ENCODE measurements at regions not wholly inside any gene's neighbourhood (a gene's known extent, or its start where the extent isn't known, plus 50 kb on each side); places are given as distances from the start of the nearest gene placed in this dataset.
"Not testable (repeated sequence)": the region's sequence is repeated elsewhere in the genome, so short reads cannot be mapped to it uniquely, and the experiment has no call there.

DNA sequence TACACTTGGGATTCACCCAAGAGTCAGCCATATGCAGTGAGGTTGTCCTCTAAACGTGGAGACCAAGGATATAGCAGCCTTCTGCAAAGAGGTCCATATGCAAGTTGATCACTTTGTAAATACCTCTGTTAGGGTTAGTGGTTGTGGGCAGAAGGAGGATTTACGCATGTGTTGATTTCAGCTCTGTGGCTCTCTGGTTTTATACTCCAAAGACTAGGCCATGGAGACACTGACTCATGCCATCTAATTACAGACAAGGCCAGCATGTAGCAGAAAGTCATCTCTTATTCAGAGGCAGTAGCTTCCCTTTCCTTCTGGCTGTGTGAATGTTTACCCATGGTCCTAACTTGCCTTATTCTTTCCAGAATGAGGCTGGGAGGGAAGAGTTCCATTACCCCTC, 140.9 kb upstream of the GOLGA6L4 start:
- DNase-seq (ENCODE audit: low read depth), result not testable (repeated sequence)

DNA sequence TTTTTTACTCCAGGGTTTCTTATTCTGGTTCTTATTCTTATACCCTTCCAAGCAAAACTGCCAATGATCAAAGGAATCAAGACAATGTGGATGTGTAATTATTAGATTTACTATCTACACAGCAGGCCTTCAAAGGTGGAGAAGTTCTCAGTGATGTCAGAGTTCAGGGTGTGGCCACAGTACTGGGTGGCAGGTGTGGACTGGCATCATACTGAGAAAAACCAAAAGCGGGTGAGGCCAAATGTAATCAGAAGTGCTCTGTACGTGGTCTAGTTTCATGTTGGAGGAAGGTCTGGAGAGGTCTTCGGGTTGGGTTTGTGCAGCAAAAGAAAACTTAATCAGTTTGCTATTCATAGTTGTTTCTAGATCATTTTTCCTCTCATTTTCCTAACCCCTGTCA, 138.5 kb upstream of the GOLGA6L4 start:
- DNase-seq (ENCODE audit: low read depth), result not testable (repeated sequence)

DNA sequence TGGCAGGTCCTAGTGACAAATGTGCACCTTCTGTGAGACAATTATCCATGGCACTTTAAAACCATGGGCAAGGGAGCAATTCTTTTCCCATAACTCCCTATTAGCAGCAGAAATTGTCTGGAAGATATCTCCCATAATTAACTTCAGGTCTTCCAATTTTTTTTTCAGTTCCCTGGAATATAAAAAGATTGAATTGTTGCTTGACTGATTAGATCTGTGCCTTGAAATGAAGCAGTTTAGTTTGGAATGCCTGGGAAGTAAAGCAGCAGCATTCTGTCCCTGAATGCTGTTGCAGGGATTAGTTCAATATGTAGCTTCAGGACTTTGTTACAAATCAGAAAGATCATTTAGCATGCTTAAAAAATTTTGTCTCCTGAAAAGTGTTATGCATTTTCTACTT, 137.0 kb upstream of the GOLGA6L4 start:
- no peak for DNase-seq (ENCODE audit: low read depth)

DNA sequence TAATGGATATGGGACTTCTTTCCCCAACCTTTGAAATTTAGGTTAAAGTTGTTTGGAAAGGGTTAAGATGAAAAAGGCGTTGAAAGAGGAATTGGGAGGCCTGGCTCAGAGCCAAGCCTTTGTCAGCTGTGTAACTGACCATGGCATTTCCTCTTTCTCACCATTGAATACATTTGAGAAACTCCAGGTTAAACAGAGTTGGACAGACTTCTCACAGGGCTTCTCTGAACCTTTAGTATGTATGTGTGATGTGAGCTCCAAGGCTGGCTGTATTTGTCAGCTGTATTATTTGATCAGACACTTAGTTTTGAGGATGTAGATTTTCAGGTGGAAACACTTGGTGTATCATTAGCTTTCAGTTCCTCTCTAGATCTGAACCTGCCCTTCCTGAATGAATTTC, 136.4 kb upstream of the GOLGA6L4 start:
- no peak for DNase-seq (ENCODE audit: low read depth)

DNA sequence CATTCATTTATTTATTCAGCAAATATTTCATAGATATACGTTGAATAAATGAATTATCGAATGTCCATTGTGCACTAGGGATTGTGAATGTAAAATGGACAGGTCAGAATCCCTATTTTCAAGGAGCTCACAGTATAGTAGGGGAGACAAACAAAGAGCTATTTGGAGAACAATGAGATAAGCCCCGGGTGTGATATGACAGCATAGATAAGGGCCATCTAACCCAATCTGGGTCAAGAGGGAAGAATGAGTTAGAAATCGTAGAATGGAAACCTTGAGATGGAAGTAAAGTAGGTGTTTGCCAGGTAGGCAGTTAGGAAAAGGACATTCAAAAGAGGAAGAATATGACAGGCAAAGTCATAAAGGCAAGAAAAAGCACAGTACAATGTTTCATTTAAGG, 132.2 kb upstream of the GOLGA6L4 start:
- no peak for DNase-seq (ENCODE audit: low read depth)

DNA sequence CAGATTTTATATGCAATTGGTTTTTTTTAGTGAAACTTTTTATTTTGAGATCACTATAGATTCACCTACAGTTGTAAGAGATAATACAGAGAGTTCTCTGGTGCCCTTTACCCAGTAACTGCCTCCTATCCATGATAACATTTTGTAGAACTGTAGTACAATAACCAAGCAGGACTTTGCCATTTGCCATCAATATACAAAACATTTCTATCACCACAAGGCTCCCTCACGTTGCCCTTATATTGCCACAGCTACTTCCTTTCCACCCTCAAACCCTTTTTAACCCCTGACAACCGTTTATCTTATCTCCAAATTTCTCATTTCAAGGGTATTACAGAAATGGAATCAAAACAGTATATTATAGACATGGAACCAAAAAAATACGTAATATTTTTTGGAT, 130.7 kb upstream of the GOLGA6L4 start:
- DNase-seq (ENCODE audit: low read depth), result no peak

DNA sequence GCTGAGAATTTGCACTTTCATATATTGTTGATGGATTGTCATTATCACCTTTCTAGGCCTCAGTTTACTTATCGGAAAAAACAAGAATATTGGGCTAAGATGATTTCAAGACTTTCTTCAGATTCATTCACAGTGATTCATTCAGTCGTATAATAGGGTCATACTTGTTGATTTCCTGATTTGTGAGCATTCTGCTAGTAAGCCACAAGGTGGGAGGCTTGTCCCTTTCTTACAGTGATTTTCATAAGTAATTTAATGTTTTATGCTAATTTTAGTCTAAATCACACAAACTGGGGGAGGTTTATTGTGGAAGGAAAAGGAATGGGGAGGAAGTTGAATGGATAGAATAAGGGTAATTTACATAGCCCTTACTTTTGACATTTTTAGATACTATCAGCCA, 126.8 kb upstream of the GOLGA6L4 start:
- no peak for DNase-seq (ENCODE audit: low read depth)

DNA sequence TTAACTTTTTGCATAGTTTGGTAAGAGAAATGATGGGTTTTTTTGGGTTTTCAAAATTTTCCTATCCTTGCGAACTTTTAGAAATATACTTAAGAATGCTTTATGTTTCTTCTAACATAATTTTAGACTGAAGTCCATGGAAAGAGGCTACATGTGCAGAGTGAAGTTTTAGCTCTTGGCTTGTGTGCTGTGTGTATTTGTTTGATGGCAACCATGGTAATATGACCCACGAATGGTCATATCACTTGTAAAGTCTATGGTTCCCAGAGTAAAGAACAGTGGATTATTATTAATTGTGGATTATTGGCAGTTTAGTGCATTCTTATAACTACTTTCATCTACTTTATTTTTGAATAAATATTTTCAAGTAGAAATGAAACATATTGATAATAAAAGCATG, 124.0 kb upstream of the GOLGA6L4 start:
- DNase-seq (ENCODE audit: low read depth), result no peak

DNA sequence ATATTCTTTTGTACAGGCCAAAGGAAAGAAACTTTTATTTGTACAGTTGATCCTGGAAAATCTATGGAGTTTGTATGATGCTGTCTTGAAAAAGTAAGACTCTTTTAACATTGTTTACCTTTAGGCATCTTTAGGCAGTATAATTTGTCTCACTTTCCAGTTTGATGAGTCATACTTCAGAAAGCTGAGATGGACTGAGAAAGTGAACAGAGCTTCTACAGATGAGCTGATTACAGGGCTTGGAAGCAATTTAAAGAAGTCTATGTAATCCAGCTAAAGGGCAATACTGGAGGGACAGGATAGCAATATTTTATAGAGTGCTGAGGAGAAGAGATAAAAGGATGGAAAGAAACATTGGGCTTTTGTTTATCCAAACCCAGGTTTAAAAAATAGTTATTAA, 123.5 kb upstream of the GOLGA6L4 start:
- DNase-seq (ENCODE audit: low read depth), result no peak

DNA sequence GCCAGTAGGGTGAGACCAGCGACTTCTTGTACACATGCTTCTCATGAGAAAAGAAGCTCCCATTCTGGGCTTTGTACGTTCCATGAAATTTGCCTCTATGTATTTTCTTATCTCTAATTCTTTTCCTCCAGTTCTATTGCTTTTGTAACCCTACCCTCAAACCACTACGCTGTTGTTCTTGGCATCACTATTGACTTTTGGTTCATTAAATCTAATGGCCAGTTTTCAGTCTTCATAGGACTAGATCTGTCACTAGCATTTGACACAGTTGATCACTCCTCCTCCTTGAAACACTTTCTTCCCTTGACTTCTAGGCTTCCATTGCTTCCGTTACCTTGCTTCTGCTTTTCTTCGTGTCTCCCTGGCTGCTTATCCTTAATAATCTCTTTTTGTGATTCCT, 121.7 kb upstream of the GOLGA6L4 start:
- no peak for DNase-seq (ENCODE audit: low read depth)

DNA sequence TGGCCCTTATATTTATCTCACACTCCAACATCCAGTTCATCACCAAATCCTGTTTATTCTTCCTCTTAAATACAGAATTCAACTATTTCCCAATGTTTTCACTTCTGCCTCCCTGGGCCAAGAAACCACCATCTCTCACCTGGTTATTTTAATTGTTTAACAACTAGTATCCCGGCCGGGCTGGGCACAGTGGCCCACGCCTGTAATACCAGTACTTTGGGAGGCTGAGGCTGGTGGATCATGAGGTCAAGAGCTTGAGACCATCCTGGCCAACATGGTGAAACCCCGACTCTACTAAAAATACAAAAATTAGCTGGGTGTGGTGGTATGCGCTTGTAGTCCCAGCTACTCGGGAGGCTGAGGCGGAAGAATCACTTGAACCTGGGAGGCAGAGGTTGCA, 120.9 kb upstream of the GOLGA6L4 start:
- not testable (repeated sequence) for DNase-seq (ENCODE audit: low read depth)

DNA sequence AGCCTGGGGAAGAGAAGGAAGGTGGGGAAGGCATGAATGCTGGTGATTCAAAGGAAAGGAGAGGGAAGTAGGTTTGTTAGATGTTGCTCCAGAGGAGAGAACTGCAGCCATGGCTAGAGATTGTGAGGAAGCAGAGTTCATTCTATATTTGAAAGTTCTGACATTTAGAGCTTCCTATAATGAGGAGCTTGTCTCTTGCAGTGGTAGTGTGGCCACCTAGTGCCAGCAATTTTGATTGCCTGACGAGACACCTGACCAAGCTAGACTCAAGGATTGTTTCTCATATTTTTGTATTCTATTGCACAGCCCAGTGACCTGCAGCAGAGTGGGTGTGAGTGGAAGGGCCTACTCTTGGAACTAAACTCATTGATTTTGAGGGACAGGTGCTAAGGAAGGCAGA, 116.2 kb upstream of the GOLGA6L4 start:
- DNase-seq (ENCODE audit: low read depth), result not testable (repeated sequence)

DNA sequence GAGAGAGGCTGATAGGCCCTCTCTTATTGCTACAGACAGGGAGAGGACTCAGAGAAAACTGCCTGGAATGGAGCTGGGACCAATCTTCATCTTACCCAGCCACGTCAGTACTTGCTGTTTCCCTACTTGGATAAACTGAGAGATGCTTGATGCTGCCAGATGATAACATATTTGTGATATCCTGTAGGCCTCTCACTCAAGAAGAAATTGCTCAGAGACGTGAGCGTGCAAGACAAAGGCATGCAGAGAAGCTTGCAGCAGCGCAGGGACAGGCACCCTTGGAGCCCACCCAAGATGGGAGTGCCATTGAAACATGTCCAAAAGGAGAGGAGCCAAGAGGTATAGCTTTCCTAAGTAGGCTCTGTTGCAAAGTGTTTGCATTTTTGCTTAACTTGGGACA, 114.7 kb upstream of the GOLGA6L4 start:
- not testable (repeated sequence) for DNase-seq (ENCODE audit: low read depth)

DNA sequence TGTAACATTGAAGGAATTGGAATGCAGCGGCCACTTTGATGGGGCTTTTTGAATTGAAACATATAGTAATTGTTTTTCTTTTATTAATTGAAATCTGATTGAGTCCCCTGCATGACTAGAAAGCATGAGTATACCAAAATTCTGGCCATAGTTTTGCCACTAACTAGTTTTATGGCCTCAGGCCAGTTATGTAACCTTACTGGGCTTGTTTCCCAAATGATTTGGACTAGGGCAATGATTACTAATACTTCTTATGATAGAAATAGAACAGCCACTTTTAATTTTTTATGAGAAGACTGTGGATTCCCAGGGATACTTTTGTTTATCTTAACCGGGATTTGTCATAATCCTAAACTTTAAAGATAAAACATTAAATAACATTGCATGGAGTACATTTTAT, 106.9 kb upstream of the GOLGA6L4 start:
- not testable (repeated sequence) for DNase-seq (ENCODE audit: low read depth)

DNA sequence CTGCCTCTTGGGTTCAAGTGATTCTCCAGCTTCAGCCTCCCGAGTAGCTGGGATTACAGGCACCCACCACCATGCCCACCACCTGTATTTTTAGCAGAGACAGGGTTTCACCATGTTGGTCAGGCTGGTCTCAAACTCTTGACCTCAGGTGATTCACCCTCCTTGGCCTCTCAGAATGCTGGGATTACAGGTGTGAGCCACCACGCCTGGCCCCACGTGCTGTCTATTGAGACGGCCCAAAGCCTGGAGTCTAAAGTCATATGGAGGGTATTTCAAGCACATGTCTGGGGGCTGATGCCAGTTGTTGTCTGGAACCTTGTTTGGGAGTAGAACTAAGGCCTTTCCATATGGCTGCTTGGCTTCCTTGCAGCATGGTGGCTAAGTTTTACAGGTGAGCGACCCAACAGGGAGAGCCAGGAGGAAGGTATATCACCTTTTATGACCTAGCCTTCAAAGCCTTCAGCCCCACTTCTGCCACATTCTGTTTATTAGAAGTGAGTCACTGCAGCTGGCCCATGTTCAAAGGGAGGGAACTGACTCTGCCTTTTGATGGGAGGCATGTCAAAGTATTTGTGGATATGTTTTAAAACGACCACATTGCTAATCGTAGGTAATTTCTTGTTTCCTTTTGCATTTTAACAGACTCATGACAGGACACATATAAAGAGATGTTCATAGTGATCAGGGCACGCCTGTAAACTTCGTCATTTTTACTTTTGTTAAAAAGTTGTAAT, 105.3 kb upstream of the GOLGA6L4 start:
- DNase-seq (ENCODE audit: low read depth), result not testable (repeated sequence)

DNA sequence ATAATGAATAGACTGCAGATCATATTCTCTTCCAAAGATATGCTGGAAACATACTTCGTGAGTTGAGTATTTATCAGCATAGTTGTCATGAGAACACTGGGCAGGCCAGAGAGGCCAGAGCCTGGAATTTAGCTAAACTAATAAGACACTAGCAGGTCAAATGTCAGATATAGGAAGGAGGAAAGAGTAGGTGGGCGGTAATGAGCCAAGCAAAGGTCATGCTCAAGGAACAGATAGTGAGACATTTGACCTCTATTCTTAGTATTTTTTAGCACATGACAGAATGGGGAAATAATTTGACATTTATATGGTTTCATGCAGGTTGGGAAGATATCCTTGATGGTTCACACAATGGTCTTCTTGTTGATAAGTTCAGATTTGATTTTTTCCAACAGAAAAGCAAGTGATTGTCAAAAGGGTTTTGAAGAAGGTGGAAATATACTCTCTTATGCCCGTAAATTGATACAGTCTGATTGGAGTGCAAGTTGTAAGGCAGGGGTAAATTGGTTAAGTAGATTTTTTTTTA, 99.6 kb upstream of the GOLGA6L4 start:
- DNase-seq (ENCODE audit: low read depth), result not testable (repeated sequence)

DNA sequence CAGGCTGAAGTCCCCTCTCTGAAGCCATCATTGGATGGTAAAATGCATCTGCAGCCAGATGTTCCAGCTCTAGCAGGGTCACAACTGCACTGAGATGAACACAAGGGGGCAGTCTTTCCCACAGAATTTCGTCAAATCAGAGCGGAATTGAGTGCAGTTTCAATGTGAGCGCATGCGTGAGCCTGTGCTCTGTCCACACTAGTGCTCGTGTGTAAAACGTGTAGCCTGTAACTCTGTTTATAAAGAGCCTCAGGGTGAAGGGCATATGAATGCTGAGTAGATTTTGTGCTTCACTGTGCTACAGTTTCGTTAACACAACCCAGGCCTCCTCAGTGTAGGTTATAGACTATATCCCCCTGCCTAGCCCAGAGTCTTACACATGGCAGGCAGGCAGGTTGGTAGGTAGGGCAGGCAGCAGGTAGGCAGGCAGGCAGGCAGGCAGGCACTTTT, 92.7 kb upstream of the GOLGA6L4 start:
- DNase-seq (ENCODE audit: low read depth), result peak; percentile 52

DNA sequence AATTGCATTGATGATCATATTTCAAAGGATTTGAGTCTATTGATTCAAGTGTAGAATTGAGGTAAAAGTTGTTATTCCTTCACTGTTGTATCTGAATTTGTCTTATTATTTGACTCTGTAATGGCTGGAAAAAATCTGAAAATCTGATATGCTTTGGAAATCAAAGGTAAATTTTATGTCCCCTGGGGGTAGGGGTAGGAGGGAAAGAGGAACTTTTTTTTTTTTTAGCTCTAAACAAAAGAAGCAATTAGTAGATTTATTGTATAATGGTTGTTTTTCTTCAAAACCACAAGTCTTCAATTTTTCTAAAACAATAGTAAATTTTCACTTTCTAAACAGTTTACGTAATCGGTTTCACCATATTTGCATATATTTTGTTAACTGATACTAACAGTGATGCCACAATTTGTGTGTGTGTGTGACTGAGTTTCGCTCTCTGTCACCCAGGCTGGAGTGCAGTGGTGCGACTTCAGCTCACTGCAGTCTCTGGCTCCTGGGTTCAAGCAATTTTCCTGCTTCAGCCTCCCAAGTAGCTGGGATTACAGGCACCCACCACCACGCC, 91.7 kb upstream of the GOLGA6L4 start:
- no peak for DNase-seq (ENCODE audit: low read depth)

DNA sequence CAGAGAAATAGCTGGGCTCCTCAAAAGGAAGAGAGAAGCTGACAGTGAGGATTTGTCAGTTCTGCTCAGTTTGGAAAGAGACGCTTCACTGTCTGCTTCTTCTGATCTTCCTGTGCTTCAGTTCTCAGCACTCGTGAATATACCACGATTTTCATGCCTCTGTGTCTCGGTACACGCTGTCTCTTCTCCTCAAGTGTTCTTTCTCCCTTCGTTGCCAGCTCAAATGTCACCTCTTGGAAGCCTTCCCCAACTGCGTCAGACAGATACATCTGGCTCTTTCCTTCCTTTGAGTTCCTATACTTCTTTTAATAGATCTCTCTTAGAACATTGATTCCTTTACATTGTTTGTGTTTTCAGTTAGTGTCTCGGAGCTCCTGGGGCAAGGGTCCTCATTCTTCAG, 90.6 kb upstream of the GOLGA6L4 start:
- not testable (repeated sequence) for DNase-seq (ENCODE audit: low read depth)

DNA sequence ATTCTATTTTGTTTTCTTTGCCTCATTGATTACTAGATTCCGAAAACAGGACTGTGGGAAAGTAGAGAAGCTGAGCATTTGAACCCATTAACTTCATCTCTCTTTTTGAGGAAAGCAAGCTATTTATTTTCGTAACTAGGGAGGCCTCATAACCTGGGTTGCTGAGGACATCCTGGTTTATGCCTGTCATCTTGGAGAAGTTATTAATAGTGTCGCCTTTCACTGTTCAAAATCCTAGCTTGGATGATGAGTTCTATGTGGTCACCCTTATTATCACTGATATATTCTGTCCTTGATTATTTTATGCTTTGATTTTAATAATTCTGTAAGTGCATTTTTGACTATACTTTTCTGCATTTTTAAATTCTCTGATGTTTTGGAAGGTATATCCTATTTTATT, 89.3 kb upstream of the GOLGA6L4 start:
- not testable (repeated sequence) for DNase-seq (ENCODE audit: low read depth)

DNA sequence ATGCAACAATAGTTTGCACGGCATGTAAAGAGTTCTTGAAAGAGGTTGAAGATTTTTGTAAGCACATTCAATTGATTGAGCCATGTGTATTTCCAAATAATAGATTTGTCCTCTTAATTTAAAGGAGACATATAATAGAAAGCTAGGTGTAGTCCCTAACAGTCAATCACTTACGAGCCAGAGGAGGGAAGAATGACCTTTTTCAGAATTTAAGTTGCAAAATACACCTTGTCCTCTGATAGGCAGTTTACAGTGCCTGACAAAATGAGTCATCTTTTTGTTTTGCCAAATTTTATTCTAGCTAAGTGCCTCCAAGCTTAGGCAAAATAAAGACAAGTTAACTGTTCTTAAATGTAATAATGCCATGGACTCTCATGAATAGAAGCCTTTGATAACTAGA, 88.3 kb upstream of the GOLGA6L4 start:
- not testable (repeated sequence) for DNase-seq (ENCODE audit: low read depth)

DNA sequence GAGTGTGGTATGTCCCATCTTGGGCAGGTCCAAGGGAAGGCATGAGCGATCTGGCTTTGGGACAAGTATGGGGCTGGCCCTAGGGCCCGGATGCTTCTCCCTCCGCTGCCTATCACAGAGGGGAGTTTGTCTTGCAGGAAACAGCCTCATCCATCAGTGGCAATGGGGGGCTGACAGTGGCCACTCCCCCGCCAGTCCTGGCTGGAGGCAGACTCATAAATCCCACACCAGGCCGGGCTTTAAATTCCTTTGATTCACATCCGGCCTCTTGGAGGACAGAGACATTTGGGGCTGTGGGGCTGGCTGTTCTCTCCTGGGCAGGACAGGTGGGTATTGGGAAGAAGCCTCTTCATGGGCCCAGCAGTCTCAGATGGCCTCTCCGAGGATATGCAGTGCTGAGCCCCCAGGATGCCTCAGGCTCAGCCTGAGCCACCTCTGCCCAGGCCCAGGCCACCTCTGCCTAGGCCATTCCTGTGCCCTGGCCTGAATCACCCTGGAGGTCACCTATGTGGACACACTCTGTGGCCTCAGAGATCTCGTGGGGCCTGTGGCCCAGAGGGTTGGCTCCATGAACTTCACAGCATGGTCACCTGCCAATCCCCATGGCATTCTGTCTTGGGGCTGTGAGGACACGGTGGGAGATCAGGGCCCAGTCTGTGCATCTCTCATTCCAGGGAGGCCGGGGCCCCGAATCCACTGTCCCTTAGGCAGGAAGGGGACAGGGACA, 84.2 kb upstream of the GOLGA6L4 start:
- no peak for DNase-seq (ENCODE audit: low read depth)

DNA sequence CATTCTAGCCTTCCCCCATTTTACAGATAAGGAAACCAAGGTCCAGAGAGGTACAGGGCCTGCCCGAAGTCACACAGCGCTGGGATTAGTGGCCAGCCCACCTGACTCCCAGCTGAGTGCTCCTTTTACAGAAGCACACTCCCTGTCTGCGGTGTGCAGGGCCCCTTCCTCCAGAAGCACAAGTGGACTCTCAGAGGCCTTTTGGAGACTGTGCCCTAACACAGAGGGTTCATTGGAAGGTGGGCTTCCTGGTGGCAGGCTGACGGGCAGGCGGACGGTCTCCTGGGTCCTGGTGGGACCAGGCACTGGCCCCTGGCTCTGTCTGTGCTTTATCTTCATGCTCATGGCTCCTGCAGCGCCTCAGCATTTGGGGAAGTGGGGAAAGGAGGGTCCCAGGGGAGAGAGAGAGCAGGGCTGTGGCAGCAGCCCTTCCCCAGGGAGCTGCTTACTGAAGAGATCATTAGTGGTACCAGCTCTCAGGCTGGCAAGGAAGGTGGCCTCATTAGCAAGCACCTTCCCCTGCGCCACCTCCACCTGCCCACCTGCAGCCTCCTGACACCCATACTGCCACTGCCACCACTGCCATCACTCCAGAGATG, 83.1 kb upstream of the GOLGA6L4 start:
- DNase-seq (ENCODE audit: low read depth), result not testable (repeated sequence)

Data from activated T-cell treated with anti-CD3 and anti-CD28 coated beads for 1 hour (primary cell).